ENCODE measurements at regions not wholly inside any gene's neighbourhood (a gene's known extent, or its start where the extent isn't known, plus 50 kb on each side); places are given as distances from the start of the nearest gene placed in this dataset.

GRCh38 chr3:80351201-80351600, 583.4 kb upstream of the ROBO1 start:
- 57% methylated on average over 1 to 2 of the region's 2 CpGs for WGBS, 2 donors (ENCODE audit: low coverage in 1 of 2)
- H3K4me1 ChIP-seq: no peaks in the 10 kb centered on the region
- intact Hi-C loops (cut with DNase I; ENCODE audit: low total_unique reads) (no loop called here), in situ Hi-C loops (cut with MboI; ENCODE audit: low pct_ligation_motif_present in 1 of 4, low pct_unique_long_range_greater_than_20kb in 1 of 4, low sequenced_read_pairs in 3 of 4) (no loop called here)
- H3K9me3 ChIP-seq: no peaks in the 10 kb centered on the region
- TF ChIP-seq EP300 (IDR thresholded peaks at IDR 0.05; ENCODE audit: low read depth) (no peak), POLR2A (IDR thresholded peaks at IDR 0.05) (no peak), CTCF (IDR thresholded peaks at IDR 0.05) (no peak), POLR2AphosphoS5 (IDR thresholded peaks at IDR 0.05) (no peak)
- H3K27ac ChIP-seq: no peak overlapping the region
- no peaks in the 10 kb centered on the region for H3K27me3 ChIP-seq
- no peak overlapping the region for H3K4me3 ChIP-seq
- H3K36me3 ChIP-seq: no peaks in the 10 kb centered on the region
- DNase-seq: no peak

GRCh38 chr3:80350771-80351170, 583.0 kb upstream of the ROBO1 start:
- TF ChIP-seq POLR2AphosphoS5 (IDR thresholded peaks at IDR 0.05): no peak
- TF ChIP-seq EP300 (IDR thresholded peaks at IDR 0.05; ENCODE audit: low read depth): no peak
- no peak for TF ChIP-seq CTCF (IDR thresholded peaks at IDR 0.05)
- TF ChIP-seq POLR2A (IDR thresholded peaks at IDR 0.05): no peak
- no peaks in the 10 kb centered on the region for H3K27me3 ChIP-seq
- H3K36me3 ChIP-seq: no peaks in the 10 kb centered on the region
- H3K27ac ChIP-seq: no peak overlapping the region
- WGBS, 2 donors (ENCODE audit: low coverage in 1 of 2): 52 to 84% methylated on average over 2 to 4 of the region's 4 CpGs
- H3K9me3 ChIP-seq: no peaks in the 10 kb centered on the region
- no peak for DNase-seq
- no peak overlapping the region for H3K4me3 ChIP-seq
- H3K4me1 ChIP-seq: no peaks in the 10 kb centered on the region
- intact Hi-C loops (cut with DNase I; ENCODE audit: low total_unique reads) (no loop called here), in situ Hi-C loops (cut with MboI; ENCODE audit: low pct_ligation_motif_present in 1 of 4, low pct_unique_long_range_greater_than_20kb in 1 of 4, low sequenced_read_pairs in 3 of 4) (no loop called here)

- 67% methylated on average over 4 of the region's 4 CpGs; no CpG with 5 or more reads in 1 of the 2 donors for whole genome bisulfite sequencing, 2 donors (ENCODE audit: low coverage in 1 of 2)
- Histone ChIP-seq H3K27me3 (no peaks in the 10 kb centered on the region), H3K36me3 (no peaks in the 10 kb centered on the region), H3K4me1 (no peaks in the 10 kb centered on the region), H3K27ac (no peak overlapping the region), H3K4me3 (no peak overlapping the region), H3K9me3 (no peaks in the 10 kb centered on the region)
- in situ Hi-C loops (cut with MboI; ENCODE audit: low pct_ligation_motif_present in 1 of 4, low pct_unique_long_range_greater_than_20kb in 1 of 4, low sequenced_read_pairs in 3 of 4): no loop called here
- intact Hi-C loops (cut with DNase I; ENCODE audit: low total_unique reads): no loop called here
- DNase-seq: no peak
- TF ChIP-seq EP300 (IDR thresholded peaks at IDR 0.05; ENCODE audit: low read depth) (no peak), CTCF (IDR thresholded peaks at IDR 0.05) (no peak), POLR2AphosphoS5 (IDR thresholded peaks at IDR 0.05) (no peak), POLR2A (IDR thresholded peaks at IDR 0.05) (no peak)
These were observed 570.6 kb upstream of the ROBO1 start for GRCh38 chr3:80338366-80338765.

- DNase-seq: no peak
- no peak for TF ChIP-seq POLR2A (IDR thresholded peaks at IDR 0.05)
- no peak for TF ChIP-seq EP300 (IDR thresholded peaks at IDR 0.05; ENCODE audit: low read depth)
- TF ChIP-seq CTCF (IDR thresholded peaks at IDR 0.05): no peak
- TF ChIP-seq POLR2AphosphoS5 (IDR thresholded peaks at IDR 0.05): no peak
- Histone ChIP-seq H3K36me3 (no peaks in the 10 kb centered on the region), H3K9me3 (no peaks in the 10 kb centered on the region), H3K4me1 (no peaks in the 10 kb centered on the region), H3K27ac (no peak overlapping the region), H3K27me3 (no peaks in the 10 kb centered on the region), H3K4me3 (no peak overlapping the region)
- 81 to 89% methylated on average over 2 of the region's 2 CpGs for WGBS, 2 donors (ENCODE audit: low coverage in 1 of 2)
- intact Hi-C loops (cut with DNase I; ENCODE audit: low total_unique reads): no loop called here
- in situ Hi-C loops (cut with MboI; ENCODE audit: low pct_ligation_motif_present in 1 of 4, low pct_unique_long_range_greater_than_20kb in 1 of 4, low sequenced_read_pairs in 3 of 4): no loop called here
These were observed 566.7 kb upstream of the ROBO1 start for GRCh38 chr3:80334534-80334933.
